ENCODE measurements at regions not wholly inside any gene's neighbourhood (a gene's known extent, or its start where the extent isn't known, plus 50 kb on each side); places are given as distances from the start of the nearest gene placed in this dataset.

GRCh38 chr1:29854700-29855276 lies 618.5 kb downstream of the PTPRU start:
- H3K9me3 ChIP-seq (ENCODE audit: low read depth), result no peaks in the 10 kb centered on the region
- no peak overlapping the region for H3K27ac ChIP-seq
- H3F3A ChIP-seq (ENCODE audit: low read depth), result no peaks in the 10 kb centered on the region
- H3K4me1 ChIP-seq, result no peaks in the 10 kb centered on the region
- H3K79me2 ChIP-seq (ENCODE audit: low read depth), result no peaks in the 10 kb centered on the region
- H3K4me2 ChIP-seq, result no peak overlapping the region
- H3K36me3 Mint-ChIP-seq, result no peaks in the 10 kb centered on the region
- no peaks in the 10 kb centered on the region for H4K20me1 ChIP-seq (ENCODE audit: low read depth)
- H3K9ac ChIP-seq, result no peak overlapping the region
- H3K36me3 ChIP-seq, result no peaks in the 10 kb centered on the region
- H3K4me3 Mint-ChIP-seq, result peak overlapping the region; percentile 69
- TF ChIP-seq EZH2 (IDR thresholded peaks at IDR 0.05) (no peak), EZH2phosphoT487 (IDR thresholded peaks at IDR 0.05) (no peak), CTCF (IDR thresholded peaks at IDR 0.05) (no peak)
- no peak overlapping the region for H2AFZ ChIP-seq (replicated peaks)
- peaks cover 61% of the 10 kb centered on the region for H3K4me1 Mint-ChIP-seq
- H3K27ac Mint-ChIP-seq, result peak overlapping the region; percentile 87
- no peaks in the 10 kb centered on the region for H3K9me3 Mint-ChIP-seq
- DNase-seq (ENCODE audit: low spot score), result no peak
- H3K27me3 ChIP-seq, result no peaks in the 10 kb centered on the region
- no peak overlapping the region for H3K4me3 ChIP-seq
- H3K27me3 Mint-ChIP-seq (ENCODE audit: insufficient read depth, low read depth), result peaks cover 10% of the 10 kb centered on the region

GRCh38 chr1:29853716-29854330 lies 617.5 kb downstream of the PTPRU start:
- Histone ChIP-seq H3F3A (ENCODE audit: low read depth) (no peaks in the 10 kb centered on the region), H3K27ac (no peak overlapping the region), H3K4me1 (no peaks in the 10 kb centered on the region), H3K36me3 (no peaks in the 10 kb centered on the region), H3K4me2 (no peak overlapping the region), H3K9me3 (ENCODE audit: low read depth) (no peaks in the 10 kb centered on the region), H3K27me3 (no peaks in the 10 kb centered on the region), H2AFZ (replicated peaks) (no peak overlapping the region), H3K79me2 (ENCODE audit: low read depth) (no peaks in the 10 kb centered on the region), H3K9ac (no peak overlapping the region), H4K20me1 (ENCODE audit: low read depth) (no peaks in the 10 kb centered on the region), H3K4me3 (no peak overlapping the region)
- no peak for DNase-seq (ENCODE audit: low spot score)
- Mint-ChIP-seq H3K36me3 (no peaks in the 10 kb centered on the region), H3K27me3 (ENCODE audit: insufficient read depth, low read depth) (peaks cover 13% of the 10 kb centered on the region), H3K9me3 (no peaks in the 10 kb centered on the region), H3K27ac (peak overlapping the region; percentile 64), H3K4me3 (no peak overlapping the region), H3K4me1 (peaks cover 61% of the 10 kb centered on the region)
- TF ChIP-seq CTCF (IDR thresholded peaks at IDR 0.05) (no peak), EZH2 (IDR thresholded peaks at IDR 0.05) (no peak), EZH2phosphoT487 (IDR thresholded peaks at IDR 0.05) (no peak)

- Histone ChIP-seq H3K4me1 (no peaks in the 10 kb centered on the region), H3K27me3 (no peaks in the 10 kb centered on the region), H3K36me3 (no peaks in the 10 kb centered on the region), H4K20me1 (ENCODE audit: low read depth) (no peaks in the 10 kb centered on the region), H2AFZ (replicated peaks) (no peak overlapping the region), H3K4me3 (no peak overlapping the region), H3K4me2 (no peak overlapping the region), H3K27ac (no peak overlapping the region), H3K9ac (no peak overlapping the region), H3F3A (ENCODE audit: low read depth) (no peaks in the 10 kb centered on the region), H3K9me3 (ENCODE audit: low read depth) (no peaks in the 10 kb centered on the region), H3K79me2 (ENCODE audit: low read depth) (no peaks in the 10 kb centered on the region)
- Mint-ChIP-seq H3K36me3 (no peaks in the 10 kb centered on the region), H3K4me3 (no peak overlapping the region), H3K4me1 (peaks cover 50% of the 10 kb centered on the region), H3K27me3 (ENCODE audit: insufficient read depth, low read depth) (peaks cover 13% of the 10 kb centered on the region), H3K27ac (no peak overlapping the region), H3K9me3 (no peaks in the 10 kb centered on the region)
- TF ChIP-seq CTCF (IDR thresholded peaks at IDR 0.05) (no peak), EZH2 (IDR thresholded peaks at IDR 0.05) (no peak), EZH2phosphoT487 (IDR thresholded peaks at IDR 0.05) (no peak)
- no peak for DNase-seq (ENCODE audit: low spot score)
These were observed 615.9 kb downstream of the PTPRU start for GRCh38 chr1:29852248-29852647.

Measured in neural progenitor cell (in vitro differentiated cells).